Endothelial cell of umbilical vein (primary cell): ENCODE measurements at regions not wholly inside any gene's neighbourhood (a gene's known extent, or its start where the extent isn't known, plus 50 kb on each side); places are given as distances from the start of the nearest gene placed in this dataset.

Experiments
- BruUV-seq: library from RNA; stranded (reverse); fragments of 400-500 nt; replicated peaks from 2 replicates; lab custom pipeline; 2021; lab: Mats Ljungman, UMichigan
- CTCF ChIA-PET: fragments of 300-600, 350-600 bp; sonication (Branson Sonifier 250); formaldehyde crosslinking; loops from one replicate; lab custom pipeline; 2021; ENCODE audit warnings: antibody characterized with exemption, inconsistent platforms; lab: Charles Lee
- POLR2A ChIA-PET: fragments of 300-600, 350-600 bp; sonication (Branson Sonifier 250); formaldehyde crosslinking; loops from one replicate; lab custom pipeline; 2021; ENCODE audit warnings: antibody characterized with exemption, inconsistent platforms; lab: Charles Lee
- DNase-seq: peaks from one replicate; pipeline ENCODE4 v3.0.0-alpha.2; 2011; ENCODE audit warnings: low read depth, low spot score
- FAIRE-seq: peaks from 2 replicates; lab custom pipeline; 2011; peaks lifted over from hg19 to GRCh38; lab: Jason Lieb, UNC
- H2AFZ ChIP-seq: 2 replicates; pipeline ENCODE4 v1.6.0; 2012; ENCODE audit warnings: low read depth, low read length, control low read depth, inconsistent platforms
- H3K27ac ChIP-seq: 2 replicates; pipeline ENCODE4 v1.5.1; 2011; ENCODE audit warnings: low read depth, mild to moderate bottlenecking, control low read depth, low read length, moderate library complexity; ENCODE audit not compliant: insufficient read depth
- H3K27me3 ChIP-seq, 2 experiments: 2 replicates each; pipeline versions ENCODE4 v1.6.0 to v1.6.1; 2011; ENCODE audit warnings: low read length in 2 of 2, mixed read lengths in 1 of 2; ENCODE audit not compliant: control insufficient read depth in 2 of 2, insufficient read depth in 2 of 2
- H3K36me3 ChIP-seq, 2 experiments: 2 replicates in 1 of 2; 3 replicates in 1 of 2; pipeline ENCODE4 v1.5.1; 2011; ENCODE audit warnings: low read length in 2 of 2, mild to moderate bottlenecking in 1 of 2, moderate library complexity in 1 of 2; ENCODE audit not compliant: control insufficient read depth in 2 of 2, insufficient read depth in 2 of 2; ENCODE audit errors: extremely low read depth in 1 of 2
- H3K4me1 ChIP-seq: 3 replicates; pipeline ENCODE4 v1.5.1; 2011; ENCODE audit warnings: mild to moderate bottlenecking, low read length; ENCODE audit not compliant: control insufficient read depth, insufficient read depth; ENCODE audit errors: extremely low read depth
- H3K4me2 ChIP-seq: 2 replicates; pipeline ENCODE4 v1.6.1; 2011; ENCODE audit warnings: low read length, control low read depth, mixed read lengths; ENCODE audit not compliant: insufficient read depth
- H3K4me3 ChIP-seq, 3 experiments: fragments of 200-600 bp in 1 of 3; sonication (generic), shearing (Covaris generic) in 1 of 3; replicated peaks in 1 of 3; 2 replicates each; pipeline ENCODE4 v1.5.1; 2011 to 2016; ENCODE audit warnings: control low read depth in 3 of 3, low read length in 3 of 3, mild to moderate bottlenecking in 2 of 3, inconsistent platforms in 1 of 3, low read depth in 1 of 3, moderate library complexity in 1 of 3; ENCODE audit not compliant: insufficient read depth in 1 of 3
- H3K79me2 ChIP-seq: 2 replicates; pipeline ENCODE4 v1.6.0; 2012; ENCODE audit warnings: low read length, inconsistent platforms; ENCODE audit not compliant: control insufficient read depth, insufficient read depth
- H3K9ac ChIP-seq: replicated peaks from 2 replicates; pipeline ENCODE3; 2011; ENCODE audit warnings: low read length, control low read depth; ENCODE audit not compliant: insufficient read depth; ENCODE audit errors: extremely low read depth
- H3K9me1 ChIP-seq: replicated peaks from 3 replicates; pipeline ENCODE4 v1.6.0; 2011; ENCODE audit warnings: mild to moderate bottlenecking, low read length; ENCODE audit not compliant: control insufficient read depth, insufficient read depth; ENCODE audit errors: extremely low read depth
- H3K9me3 ChIP-seq: replicated peaks from 2 replicates; pipeline ENCODE4 v1.5.1; 2012; ENCODE audit warnings: low read length, inconsistent platforms; ENCODE audit not compliant: control insufficient read depth, insufficient read depth
- H4K20me1 ChIP-seq: replicated peaks from 2 replicates; pipeline ENCODE3; 2011; ENCODE audit warnings: mild to moderate bottlenecking, low read length; ENCODE audit not compliant: control insufficient read depth, insufficient read depth; ENCODE audit errors: extremely low read depth
- EZH2 ChIP-seq: IDR thresholded peaks from 2 replicates; pipeline ENCODE4 v1.6.1; 2012; ENCODE audit warnings: borderline replicate concordance, low read depth, mild to moderate bottlenecking, moderate library complexity, low read length, inconsistent platforms; ENCODE audit not compliant: severe bottlenecking
- FOS ChIP-seq: IDR thresholded peaks from 2 replicates; pipeline ENCODE4 v1.6.1; 2011; ENCODE audit warnings: mild to moderate bottlenecking, low read length, moderate library complexity, borderline replicate concordance; ENCODE audit not compliant: insufficient read depth
- GATA2 ChIP-seq: IDR thresholded peaks from 2 replicates; pipeline ENCODE4 v1.7.0; 2011; ENCODE audit warnings: low read depth, mild to moderate bottlenecking, moderate library complexity, mixed read lengths, low read length; ENCODE audit not compliant: insufficient read length, insufficient read depth
- JUN ChIP-seq: IDR thresholded peaks from 2 replicates; pipeline ENCODE4 v1.6.1; 2011; ENCODE audit warnings: borderline replicate concordance, low read depth; ENCODE audit not compliant: insufficient read length, insufficient read depth
- MYC ChIP-seq: IDR thresholded peaks from one replicate; pipeline ENCODE4 v1.6.1; 2011; ENCODE audit warnings: mild to moderate bottlenecking, low read depth, low read length
- POLR2A ChIP-seq: IDR thresholded peaks from 2 replicates; pipeline ENCODE4 v1.6.1; 2012; ENCODE audit warnings: low read depth, mild to moderate bottlenecking, control low read depth, low read length
- POLR2AphosphoS5 ChIP-seq: IDR thresholded peaks from 2 replicates; pipeline ENCODE4 v1.6.1; 2012; ENCODE audit warnings: low read depth, mild to moderate bottlenecking, control low read depth, low read length, moderate library complexity; ENCODE audit not compliant: insufficient read depth
- dilution Hi-C: fragments of 300-500 bp; cut with MboI; formaldehyde crosslinking; loops from one replicate; pipeline ENCODE4 v1.15.0; 2019; ENCODE audit warnings: low sequenced_read_pairs; ENCODE audit not compliant: extremely low pct_ligation_motif_present
- intact Hi-C: fragments of 100-400 bp; cut with micrococcal nuclease; formaldehyde crosslinking; loops from one replicate; pipeline ENCODE4 v1.10.0; 2022
- TF ChIP-seq, protein P1 (sequence below): IDR thresholded peaks from 2 replicates; pipeline ENCODE4 v1.6.1; 2011; ENCODE audit not compliant: insufficient read depth, insufficient read length
- TF ChIP-seq, protein P2 (sequence below), 2 donors: IDR thresholded peaks; 1 replicate in 1 of 2; 2 replicates in 1 of 2; pipeline ENCODE4 v1.5.1; 2011; ENCODE audit warnings: low read length in 2 of 2, mild to moderate bottlenecking in 2 of 2, moderate library complexity in 2 of 2, control low read depth in 1 of 2, inconsistent platforms in 1 of 2, low read depth in 1 of 2; ENCODE audit not compliant: insufficient read depth in 1 of 2; ENCODE audit errors: extremely low read depth in 1 of 2

DNA sequence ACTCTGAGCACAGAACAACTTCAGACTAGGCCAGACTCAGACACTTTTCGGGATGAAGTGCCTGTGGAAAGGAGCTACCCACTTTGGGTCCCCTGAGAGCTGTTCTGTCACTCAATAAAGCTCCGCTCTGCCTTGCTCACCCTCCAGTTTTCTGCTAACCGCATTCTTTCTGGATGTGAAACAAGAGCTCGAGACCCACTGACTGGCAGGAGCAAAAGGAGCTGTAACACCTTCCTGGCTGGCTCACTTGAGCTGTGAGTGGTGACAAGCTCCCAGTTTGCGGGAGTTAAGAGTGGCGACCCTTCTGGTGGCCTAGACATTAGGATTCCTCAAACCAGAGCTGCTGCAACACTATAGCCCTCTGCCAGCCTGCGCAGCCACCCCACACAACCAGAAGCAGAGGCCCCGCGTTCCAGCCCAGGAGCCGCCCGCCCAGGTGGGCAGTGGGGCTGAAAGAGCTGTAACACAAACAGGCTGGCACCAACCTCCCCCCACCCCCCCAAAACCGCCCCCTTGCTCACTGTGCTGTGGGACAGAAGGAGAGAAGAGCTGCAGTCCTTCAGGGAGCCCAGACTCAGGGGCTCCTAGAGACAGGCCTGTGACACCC, 1178.1 kb upstream of the GBE1 start:
- Histone ChIP-seq H3K4me3 (no peak overlapping the region), H3K9ac (no peak overlapping the region), H3K36me3 (no peaks in the 10 kb centered on the region), H3K27ac (no peak overlapping the region), H3K4me1 (no peaks in the 10 kb centered on the region), H3K27me3 (no peaks in the 10 kb centered on the region), H3K79me2 (no peaks in the 10 kb centered on the region), H2AFZ (no peak overlapping the region), H4K20me1 (no peaks in the 10 kb centered on the region), H3K4me2 (no peak overlapping the region), H3K9me3 (no peaks in the 10 kb centered on the region), H3K9me1 (no peaks in the 10 kb centered on the region)
- dilution Hi-C loops (no loop called here), intact Hi-C loops (no loop called here)
- ChIA-PET CTCF (no interaction called here), POLR2A (no interaction called here)
- TF ChIP-seq, protein P1, sequence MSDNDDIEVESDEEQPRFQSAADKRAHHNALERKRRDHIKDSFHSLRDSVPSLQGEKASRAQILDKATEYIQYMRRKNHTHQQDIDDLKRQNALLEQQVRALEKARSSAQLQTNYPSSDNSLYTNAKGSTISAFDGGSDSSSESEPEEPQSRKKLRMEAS = no peak
- TF ChIP-seq POLR2A (no peak), POLR2AphosphoS5 (no peak), JUN (no peak), GATA2 (no peak), FOS (no peak), EZH2 (no peak), MYC (no peak)
- TF ChIP-seq, protein P2, sequence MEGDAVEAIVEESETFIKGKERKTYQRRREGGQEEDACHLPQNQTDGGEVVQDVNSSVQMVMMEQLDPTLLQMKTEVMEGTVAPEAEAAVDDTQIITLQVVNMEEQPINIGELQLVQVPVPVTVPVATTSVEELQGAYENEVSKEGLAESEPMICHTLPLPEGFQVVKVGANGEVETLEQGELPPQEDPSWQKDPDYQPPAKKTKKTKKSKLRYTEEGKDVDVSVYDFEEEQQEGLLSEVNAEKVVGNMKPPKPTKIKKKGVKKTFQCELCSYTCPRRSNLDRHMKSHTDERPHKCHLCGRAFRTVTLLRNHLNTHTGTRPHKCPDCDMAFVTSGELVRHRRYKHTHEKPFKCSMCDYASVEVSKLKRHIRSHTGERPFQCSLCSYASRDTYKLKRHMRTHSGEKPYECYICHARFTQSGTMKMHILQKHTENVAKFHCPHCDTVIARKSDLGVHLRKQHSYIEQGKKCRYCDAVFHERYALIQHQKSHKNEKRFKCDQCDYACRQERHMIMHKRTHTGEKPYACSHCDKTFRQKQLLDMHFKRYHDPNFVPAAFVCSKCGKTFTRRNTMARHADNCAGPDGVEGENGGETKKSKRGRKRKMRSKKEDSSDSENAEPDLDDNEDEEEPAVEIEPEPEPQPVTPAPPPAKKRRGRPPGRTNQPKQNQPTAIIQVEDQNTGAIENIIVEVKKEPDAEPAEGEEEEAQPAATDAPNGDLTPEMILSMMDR (IDR thresholded peaks at IDR 0.05; ENCODE audit: extremely low read depth in 1 of 2, insufficient read depth in 1 of 2, low read depth in 1 of 2, low read length in 2 of 2) = no peak
- FAIRE-seq (no peak), DNase-seq (no peak)
- BruUV-seq = no TSS peak
